HG02642 (cell line): ENCODE measurements at regions not wholly inside any gene's neighbourhood (a gene's known extent, or its start where the extent isn't known, plus 50 kb on each side); places are given as distances from the start of the nearest gene placed in this dataset.

Source experiments
- ATAC-seq: cut with Tn5 transposase; IDR thresholded peaks from one replicate; pipeline ENCODE4 v1.9.1; 2021; ENCODE audit warnings: mild to moderate bottlenecking; ENCODE audit not compliant: unreplicated experiment, poor library complexity

- ATAC-seq, result no peak
Observed at GRCh38 chr5:106205916-106206571, 1464.7 kb downstream of the EFNA5 start.

- no peak for ATAC-seq
Observed at GRCh38 chr5:106202035-106202434, 1468.7 kb downstream of the EFNA5 start.

- no peak for ATAC-seq
Observed at GRCh38 chr5:106200971-106201370, 1469.8 kb downstream of the EFNA5 start.

GRCh38 chr5:106195679-106196474 is 1474.9 kb downstream of the EFNA5 start:
- ATAC-seq, result no peak

- ATAC-seq, result no peak
Observed at GRCh38 chr5:106189121-106189809, 1481.5 kb downstream of the EFNA5 start.

GRCh38 chr5:106185661-106186081 is 1485.1 kb downstream of the EFNA5 start:
- ATAC-seq, result no peak

GRCh38 chr5:106174903-106175302 is 1495.8 kb downstream of the EFNA5 start:
- ATAC-seq, result no peak

- no peak for ATAC-seq
Observed at GRCh38 chr5:106172681-106173532, 1497.8 kb downstream of the EFNA5 start.

- no peak for ATAC-seq
Observed at GRCh38 chr5:106171708-106172107, 1499.0 kb downstream of the EFNA5 start.

GRCh38 chr5:106171132-106171531 is 1499.6 kb downstream of the EFNA5 start:
- no peak for ATAC-seq

- ATAC-seq, result no peak
Observed at GRCh38 chr5:106167766-106168165, 1503.0 kb downstream of the EFNA5 start.

- no peak for ATAC-seq
Observed at GRCh38 chr5:106163233-106163632, 1507.5 kb downstream of the EFNA5 start.

- ATAC-seq, result no peak
Observed at GRCh38 chr5:106159616-106160015, 1511.1 kb downstream of the EFNA5 start.

- ATAC-seq, result no peak
Observed at GRCh38 chr5:106154280-106154716, 1516.4 kb downstream of the EFNA5 start.

GRCh38 chr5:106152569-106152968 is 1518.2 kb downstream of the EFNA5 start:
- no peak for ATAC-seq

- no peak for ATAC-seq
Observed at GRCh38 chr5:106142116-106142515, 1528.6 kb downstream of the EFNA5 start.

- no peak for ATAC-seq
Observed at GRCh38 chr5:106140101-106140500, 1530.6 kb downstream of the EFNA5 start.

- no peak for ATAC-seq
Observed at GRCh38 chr5:106136061-106136460, 1534.7 kb downstream of the EFNA5 start.

GRCh38 chr5:106135473-106135872 is 1535.3 kb downstream of the EFNA5 start:
- no peak for ATAC-seq

GRCh38 chr5:106134549-106134948 is 1536.2 kb downstream of the EFNA5 start:
- ATAC-seq, result no peak
